GM21717 (cell line): ENCODE measurements at regions not wholly inside any gene's neighbourhood (a gene's known extent, or its start where the extent isn't known, plus 50 kb on each side); places are given as distances from the start of the nearest gene placed in this dataset.
"Not testable (repeated sequence)": the region's sequence is repeated elsewhere in the genome, so short reads cannot be mapped to it uniquely, and the experiment has no call there.

Experiments used
- ATAC-seq: cut with Tn5 transposase; IDR thresholded peaks from one replicate; pipeline ENCODE4 v1.9.1; 2021; ENCODE audit warnings: mild to moderate bottlenecking, moderate library complexity; ENCODE audit not compliant: unreplicated experiment

DNA sequence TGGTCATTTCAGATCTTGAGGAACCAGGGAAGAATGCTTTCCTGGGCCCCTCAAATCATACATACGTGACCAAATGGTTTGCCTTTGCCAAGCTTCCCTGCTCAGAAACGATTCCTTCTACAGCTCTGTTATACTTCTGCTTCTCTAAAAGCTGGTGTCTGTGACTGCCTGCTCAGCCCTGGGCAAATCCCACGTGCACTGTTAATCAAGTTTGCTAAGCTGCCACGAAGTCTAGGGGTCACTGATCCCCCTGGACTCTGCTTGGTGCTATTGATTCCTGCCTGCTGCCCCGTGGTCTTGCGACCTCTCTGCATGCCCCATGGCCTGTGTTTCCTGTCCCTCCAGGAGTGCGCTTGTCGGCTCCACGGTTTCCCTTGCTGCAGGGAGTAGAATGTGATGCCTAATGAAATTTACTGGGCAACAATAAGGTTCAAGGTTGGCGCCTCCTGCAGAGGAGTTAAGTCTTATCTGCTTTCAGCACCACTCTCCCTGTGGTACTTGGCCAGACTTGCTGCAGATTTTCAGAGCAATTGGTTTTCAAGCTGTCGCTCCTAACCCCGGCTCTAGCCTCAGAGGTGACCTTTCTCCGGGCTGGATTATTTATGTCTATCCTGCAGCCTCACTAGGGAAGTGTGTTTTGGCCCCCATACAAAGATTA lies 201.6 kb upstream of the FZD8 start:
- no peak for ATAC-seq

DNA sequence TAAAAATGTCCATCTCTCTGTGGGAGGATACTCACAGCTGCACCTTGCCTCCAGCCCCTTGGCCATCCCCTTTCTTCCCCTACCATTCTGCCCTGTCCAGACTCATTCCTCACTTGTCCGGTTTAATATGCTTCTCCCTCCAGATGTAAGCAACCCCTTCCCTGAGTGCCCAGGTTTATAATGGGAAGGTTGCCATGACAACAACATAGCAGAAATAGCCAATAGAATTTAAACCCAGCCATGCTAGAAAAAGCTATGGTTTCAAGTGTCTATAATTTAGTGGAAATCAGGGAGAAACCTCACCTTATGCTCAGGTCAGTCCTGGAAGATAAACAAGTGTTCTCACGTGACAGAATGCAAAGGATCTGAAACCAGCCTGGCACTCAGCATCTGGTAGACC lies 196.0 kb upstream of the FZD8 start:
- ATAC-seq = no peak

DNA sequence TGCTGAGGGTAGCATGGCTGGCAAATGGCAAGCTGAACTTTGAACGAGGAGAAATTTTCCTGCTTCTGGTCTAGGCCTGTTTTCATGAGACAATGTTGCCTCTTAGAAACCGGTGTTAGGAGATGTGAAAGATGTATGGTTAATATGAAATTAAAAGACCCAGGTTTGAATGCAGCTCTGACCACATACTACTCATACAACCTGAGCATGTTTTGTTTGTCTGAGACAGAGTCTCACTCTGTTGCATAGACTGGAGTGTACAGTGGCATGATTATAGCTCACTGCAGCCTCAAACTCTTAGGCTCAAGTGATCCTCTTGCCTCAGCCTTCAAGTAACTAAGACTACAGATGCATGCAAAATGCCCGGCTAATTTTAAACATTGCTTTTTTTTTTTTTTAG lies 193.4 kb upstream of the FZD8 start:
- ATAC-seq = no peak

DNA sequence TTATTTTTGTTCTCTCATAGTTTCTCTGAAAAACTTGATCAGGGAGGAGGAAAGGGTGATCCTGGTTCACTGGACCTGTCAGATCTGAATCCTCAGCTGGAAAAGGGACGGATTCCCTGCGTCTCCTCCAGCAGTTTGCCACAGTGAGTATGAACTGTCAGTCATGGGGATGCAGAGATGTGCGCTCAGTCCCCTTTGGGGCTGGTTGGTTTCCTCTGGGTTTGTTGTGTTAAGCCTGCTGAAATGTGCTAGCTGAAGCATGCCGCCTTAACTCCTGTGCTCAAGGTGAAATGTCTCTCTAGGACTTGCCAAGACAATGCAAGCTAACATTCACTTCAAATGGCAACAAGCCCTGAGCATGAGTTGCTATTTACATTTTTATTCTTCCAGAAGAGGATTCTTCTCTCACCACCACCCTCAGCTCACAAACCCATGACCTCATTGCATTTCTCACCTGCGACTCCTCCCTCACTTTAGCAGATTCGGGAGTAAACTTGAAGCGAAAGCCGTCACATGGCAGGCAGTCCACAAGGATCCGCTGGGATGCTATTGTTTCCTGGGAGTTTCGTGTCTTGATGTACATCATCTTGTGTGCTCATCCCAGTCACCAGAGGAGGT lies 192.9 kb upstream of the FZD8 start:
- ATAC-seq = no peak

DNA sequence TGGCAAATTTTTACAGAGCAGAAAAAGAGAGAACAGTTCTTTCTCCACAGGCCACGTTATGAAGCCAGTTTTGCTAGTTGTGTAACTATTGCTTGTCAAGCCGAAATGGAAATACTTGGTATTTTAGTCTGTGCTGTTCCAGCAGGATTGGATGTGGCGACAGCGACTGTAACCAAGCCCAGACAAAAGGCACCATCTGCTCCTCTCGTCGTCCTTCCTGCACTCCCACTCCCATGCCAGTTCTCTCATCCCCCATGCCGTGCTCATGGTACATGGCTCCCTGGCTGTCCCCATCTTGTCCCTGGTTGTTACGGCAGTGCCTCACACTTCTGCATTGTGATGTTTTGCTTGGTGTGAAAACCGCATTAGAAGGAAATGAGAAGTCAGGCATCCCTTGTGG lies 185.7 kb upstream of the FZD8 start:
- no peak for ATAC-seq

DNA sequence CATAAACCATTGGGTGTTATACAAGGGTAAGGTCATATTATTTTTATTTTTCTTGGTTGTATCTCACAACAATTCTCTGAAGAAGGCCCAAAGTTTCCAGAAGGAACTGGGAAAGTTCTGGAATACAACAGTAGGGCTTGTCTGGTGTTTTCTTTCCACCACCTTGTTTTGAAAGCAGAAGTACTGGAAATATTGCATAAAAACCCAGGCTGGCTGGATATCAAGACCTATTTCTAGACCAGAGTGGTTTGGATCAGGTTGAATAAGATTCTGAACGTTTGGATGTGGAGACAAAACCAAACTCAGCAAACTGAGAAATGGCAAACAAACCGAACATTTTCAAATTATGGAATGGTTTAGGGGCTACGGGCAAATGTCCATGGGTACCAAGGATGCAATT lies 182.6 kb upstream of the FZD8 start:
- ATAC-seq = no peak

DNA sequence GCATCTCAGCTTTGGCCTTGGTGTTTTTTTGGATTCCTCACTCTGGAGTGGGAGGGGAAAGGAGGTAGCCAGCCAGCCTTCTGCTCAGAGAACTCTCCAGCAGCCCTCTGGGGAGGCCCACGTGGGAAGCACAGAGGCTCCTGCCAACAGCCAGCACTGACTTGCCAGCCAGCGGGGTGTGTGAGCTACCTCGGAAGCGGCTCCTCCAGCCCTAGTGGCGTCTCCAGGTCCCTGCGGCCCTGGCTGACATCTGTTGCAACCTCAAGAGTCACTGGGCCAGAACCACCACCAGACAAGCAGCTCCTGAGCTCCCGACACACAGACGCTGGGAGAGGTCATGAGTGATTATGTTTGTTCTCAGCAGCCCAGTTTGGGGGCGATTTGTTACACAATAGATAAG lies 180.2 kb upstream of the FZD8 start:
- no peak for ATAC-seq

DNA sequence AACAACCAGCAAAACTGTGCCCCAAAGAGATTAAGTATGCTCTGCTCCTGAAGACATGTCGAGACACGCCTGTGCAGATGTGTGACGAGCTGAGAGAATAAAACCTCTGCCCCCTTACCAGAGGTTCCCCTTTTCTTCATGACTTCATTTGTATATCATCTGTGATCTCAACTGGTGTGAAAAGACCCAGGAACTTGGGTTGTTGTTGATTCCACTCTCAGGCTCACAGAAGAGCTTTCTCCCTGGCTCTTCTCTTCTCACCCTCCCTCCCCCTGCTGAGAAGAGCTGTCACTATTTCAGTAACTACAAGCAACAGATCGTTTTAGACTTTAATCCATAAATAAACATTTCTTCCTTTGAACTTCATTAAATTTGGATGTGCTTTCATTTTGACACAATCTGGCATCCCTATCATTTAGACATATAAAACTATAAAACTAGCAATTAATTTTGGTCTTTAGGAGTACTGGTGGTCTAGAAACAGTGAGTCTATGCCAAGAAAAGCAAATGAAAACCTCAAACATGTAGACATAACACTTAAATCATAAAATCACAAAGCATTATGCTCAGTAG lies 179.3 kb upstream of the FZD8 start:
- ATAC-seq = peak; percentile 82

DNA sequence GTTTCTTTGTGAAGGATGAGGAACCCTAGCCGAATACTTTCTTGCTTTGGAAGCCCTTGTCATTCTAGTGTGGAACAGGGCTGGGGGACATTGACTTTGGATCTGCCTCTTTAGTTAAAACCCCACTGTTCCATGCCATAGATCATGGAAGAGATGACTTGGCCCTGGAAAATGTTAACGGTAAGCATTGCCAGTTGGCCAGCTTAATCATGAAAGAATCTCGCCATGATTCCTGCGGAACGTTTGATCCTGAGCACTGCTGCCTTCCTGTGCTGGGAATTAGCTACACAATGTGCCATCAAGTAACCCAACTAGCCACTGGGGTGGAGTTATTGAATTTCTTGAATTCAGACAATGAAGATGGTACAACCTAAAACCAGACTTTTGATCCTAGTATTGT lies 177.6 kb upstream of the FZD8 start:
- no peak for ATAC-seq

DNA sequence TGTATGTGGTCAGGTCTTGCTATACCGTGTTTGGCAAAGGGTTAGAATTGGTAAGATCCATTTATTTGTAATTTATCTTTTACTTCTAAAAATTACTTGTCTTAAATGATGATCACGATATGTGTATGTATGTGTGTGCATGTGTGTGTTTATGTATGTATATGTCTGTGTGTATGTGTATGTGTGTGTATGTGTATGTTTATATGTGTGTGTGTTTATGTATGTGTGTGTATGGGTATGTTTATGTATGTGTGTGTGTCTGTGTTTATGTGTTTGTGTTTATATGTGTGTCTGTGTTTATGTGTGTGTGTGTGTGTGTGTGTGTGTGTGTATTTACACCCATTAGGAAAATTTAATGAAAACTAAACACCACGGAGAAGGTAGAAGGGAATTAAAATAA lies 176.9 kb upstream of the FZD8 start:
- no peak for ATAC-seq

DNA sequence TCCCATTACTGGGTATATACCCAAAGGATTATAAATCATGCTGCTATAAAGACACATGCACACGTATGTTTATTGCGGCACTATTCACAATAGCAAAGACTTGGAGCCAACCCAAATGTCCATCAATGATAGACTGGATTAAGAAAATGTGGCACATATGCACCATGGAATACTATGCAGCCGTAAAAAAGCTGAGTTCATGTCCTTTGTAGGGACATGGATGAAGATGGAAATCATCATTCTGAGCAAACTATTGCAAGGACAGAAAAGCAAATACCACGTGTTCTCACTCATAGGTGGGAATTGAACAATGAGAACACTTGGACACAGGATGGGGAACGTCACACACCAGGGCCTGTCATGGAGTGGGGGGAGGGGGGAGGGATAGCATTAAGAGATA lies 175.0 kb upstream of the FZD8 start:
- ATAC-seq = not testable (repeated sequence)

DNA sequence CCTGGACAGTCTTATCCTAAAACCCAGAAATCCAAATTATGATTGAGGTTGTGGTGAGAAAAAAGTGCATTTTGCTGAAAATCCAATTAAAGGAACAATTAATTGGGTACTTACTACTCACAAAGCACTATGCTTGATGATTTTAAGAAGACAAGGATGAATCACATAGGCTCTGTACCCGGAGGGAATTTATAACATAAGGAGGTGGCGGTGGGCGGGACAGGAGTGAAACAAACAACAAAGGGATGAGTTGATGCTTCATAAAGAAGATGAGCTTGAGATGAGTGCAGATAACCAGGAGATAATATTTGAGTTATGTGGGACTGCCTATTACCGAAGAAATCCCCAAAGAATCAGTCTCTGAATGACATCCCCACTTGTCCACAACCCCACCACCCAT lies 171.1 kb upstream of the FZD8 start:
- ATAC-seq = no peak

DNA sequence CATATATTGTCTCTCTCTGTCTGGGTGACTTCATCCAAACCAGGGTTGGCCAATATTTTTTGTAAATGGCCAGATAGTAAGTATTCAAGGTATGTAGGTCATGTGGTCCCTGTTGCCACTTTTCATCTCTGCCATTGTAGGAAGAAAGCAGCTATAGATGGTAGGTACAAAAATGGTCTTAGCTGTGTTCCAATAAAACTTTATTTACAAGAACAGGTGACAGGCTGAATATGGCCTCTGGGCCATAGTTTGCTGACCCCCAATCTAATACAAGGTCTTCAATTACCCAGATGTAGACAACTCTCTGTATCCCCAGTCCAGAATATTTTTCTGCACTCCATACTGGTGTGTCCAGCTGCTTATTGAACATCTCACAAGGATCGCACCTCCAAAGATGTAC lies 166.2 kb upstream of the FZD8 start:
- ATAC-seq = no peak

DNA sequence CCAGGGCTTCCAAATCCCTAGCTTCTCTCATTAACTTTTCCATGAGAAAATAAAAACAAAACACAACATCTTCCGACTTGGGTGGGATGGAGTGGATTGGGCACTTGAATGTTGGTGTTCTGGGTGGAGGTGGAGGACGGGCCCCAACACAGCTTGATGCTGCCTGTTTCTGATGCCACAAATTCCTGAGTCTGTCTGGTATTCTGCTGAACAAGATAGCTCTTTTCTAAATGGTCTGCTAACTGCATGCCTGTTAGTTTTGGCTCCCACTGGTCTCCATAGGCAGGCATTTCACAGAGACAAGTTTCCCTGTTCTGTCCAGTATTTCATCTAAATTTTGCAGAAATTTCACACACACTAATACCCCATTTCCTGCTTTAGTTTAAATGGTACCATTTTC lies 160.9 kb upstream of the FZD8 start:
- no peak for ATAC-seq

DNA sequence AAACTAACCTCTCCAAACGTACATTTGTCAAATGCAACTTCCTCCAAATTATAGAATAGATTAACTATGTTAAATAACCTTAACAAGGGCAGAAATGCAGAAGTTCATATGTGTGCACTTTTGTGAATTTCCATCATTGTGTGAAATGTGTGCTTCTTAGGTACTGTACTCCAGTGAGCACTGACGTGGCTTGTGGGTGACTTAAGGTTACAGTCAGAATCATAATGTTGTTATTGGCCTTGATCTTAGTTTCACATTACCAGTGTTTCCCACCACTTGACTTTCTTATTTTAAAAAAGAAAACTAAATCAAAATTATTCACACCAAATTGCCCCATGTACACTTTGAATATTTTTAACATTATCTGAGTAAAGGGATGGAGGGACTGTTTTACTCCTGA lies 155.1 kb upstream of the FZD8 start:
- ATAC-seq = no peak

DNA sequence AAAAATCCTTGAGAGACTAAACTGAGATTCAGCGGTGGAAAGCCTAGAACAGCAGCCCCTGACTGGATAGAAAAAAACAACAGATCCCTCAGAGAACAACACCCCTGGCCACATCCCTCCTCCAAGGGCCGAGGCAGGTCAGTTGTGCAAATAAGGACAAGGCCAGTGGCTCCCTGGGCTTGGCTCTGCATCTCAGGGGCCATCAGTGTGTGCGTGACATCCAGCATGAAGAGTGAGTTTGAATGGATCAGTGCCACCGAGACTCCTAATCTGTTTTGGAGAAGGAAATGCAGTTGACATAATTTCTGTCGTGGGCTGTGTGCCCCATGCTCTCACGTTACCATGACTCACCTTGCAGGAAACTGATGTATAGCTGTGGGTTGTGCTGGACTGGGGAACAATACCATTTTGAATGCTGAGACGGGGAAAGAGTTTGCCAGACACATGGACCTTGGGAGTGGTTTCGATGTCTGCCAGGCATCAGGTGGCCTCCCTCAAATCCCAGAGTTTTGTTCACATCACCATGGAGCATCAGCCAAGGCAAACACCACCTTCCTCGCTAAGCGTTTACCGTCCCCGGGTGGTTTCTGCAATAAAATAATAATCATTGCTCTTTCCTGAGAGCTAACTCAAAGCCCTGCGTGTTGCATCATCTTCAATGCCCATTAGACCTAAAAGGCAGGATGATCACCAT lies 153.2 kb upstream of the FZD8 start:
- no peak for ATAC-seq

DNA sequence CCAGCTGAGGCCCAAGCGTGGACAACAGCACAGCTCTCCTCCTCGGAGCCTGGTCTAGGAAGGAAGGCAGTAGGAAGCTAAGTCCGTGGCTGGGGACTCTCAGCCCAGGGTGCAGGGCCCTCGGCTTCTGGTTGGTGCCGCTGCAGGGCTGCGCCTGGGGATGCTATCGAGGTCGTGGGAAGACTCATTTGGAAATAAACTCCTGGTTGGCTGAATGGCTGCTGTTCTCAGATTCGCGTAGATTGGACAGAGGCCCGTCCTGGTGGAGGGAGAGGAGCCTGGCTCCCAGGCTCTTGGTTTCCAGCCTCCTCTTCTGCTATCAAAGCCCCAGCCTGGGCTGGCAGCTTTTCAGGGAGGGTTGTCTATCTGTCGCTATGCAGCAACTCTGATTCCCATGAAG lies 152.6 kb upstream of the FZD8 start:
- no peak for ATAC-seq

DNA sequence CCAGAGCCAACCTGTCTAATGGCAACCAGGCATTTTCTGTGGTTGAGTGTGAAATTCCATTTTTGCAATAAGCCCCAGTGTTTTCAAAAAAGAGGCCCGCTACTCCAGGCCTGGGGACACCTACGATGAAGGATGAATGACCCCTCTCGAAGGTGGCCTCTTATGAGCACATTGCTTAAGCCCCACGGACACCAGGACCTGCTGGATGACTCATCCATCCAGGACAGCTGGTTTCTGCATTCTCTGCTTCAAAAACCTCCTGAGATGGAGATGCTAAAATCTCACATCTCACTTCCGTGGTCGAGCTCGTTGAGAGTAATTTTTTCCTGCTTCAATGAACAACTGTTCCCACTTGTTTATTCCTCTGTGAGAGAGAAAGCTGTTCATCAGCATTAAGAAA lies 150.2 kb upstream of the FZD8 start:
- ATAC-seq = no peak

DNA sequence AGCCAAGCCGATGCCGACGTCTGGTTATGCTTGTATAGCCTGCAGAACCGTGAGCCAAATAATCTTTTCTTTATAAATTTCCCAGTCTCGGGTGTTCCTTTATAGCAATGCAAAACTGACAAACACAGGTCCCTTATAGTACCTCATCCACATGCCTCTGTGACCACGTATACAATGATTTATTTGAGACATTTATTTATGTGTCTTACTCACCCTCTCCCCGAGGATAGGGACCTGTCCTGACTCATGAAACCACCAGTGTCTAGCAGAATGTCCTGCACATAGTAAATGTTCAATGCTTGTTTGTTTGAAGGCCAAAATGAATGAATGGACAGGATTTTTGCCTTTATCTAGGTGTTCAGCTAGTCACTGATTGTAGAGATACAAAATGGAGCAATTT lies 147.9 kb upstream of the FZD8 start:
- ATAC-seq = no peak

DNA sequence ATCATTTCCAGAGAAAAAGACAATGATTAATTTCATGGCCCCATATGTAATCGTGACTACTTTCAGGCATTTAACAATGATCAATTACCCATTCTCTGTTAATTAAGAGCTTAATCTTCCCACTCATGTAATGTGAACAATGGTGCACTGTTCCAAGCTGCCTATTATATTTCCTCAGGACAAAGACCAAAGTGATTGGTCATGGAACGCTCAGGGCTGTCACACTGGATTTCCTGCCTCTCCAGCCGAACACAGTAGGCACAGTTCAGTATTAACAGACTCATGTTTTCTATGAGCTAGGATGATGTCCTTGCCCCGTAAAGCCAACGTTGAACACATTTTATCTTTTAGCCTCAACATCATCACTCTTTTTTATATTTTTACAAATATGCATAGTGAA lies 142.7 kb upstream of the FZD8 start:
- ATAC-seq = no peak

DNA sequence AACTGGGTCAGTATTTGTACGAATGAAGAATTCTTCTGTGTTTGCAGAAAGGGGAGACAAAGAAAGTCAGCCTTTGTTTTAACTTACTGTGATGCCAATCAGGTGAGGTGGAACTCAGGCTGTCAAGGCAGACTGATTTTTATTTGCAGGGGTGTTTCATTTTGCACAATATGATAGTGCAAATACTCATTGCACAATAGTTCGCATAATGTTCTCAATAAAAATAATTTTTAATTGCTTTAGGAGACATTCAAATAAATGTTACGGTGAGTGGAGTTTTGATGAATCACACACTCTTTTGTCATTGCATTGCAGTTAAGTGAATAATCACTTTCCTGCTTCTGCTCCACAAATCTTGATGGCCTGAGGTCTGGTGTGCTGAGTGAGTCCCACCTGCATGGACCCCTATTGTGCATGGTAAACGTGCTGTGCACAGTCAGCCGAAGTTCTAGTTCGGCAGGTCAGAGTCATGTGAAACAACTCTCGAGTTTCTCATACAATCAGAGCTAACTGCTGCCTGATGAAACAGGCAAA lies 141.3 kb upstream of the FZD8 start:
- ATAC-seq = no peak

DNA sequence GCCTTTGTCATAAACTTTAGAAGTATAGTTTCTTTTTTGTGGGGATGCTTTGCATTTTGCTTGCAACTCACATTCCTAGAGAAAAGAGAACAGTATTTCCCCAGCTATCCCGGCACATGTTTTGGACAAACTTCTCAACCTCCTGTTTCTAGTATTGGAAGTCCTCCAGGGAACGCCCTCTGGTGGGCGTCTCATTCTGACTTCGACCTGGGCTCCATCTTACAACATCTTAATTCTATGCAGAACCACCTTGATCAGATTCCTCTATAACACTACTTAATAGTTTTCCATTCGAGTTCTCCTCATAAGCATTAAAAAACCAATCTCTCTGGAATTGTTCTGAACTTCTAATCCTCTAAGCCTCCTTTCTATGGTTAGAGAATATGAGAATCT lies 139.5 kb upstream of the FZD8 start:
- ATAC-seq = no peak
